ENCODE measurements at regions not wholly inside any gene's neighbourhood (a gene's known extent, or its start where the extent isn't known, plus 50 kb on each side); places are given as distances from the start of the nearest gene placed in this dataset.

GRCh38 chr4:27685947-27686346, 825.3 kb downstream of the STIM2 start:
- no peak for TF ChIP-seq CTCF (IDR thresholded peaks at IDR 0.05)
- no peak for TF ChIP-seq POLR2A (IDR thresholded peaks at IDR 0.05)
